Caco-2 (cell line): ENCODE measurements at regions not wholly inside any gene's neighbourhood (a gene's known extent, or its start where the extent isn't known, plus 50 kb on each side); places are given as distances from the start of the nearest gene placed in this dataset.

ENCODE experiments used
- BruUV-seq: library from RNA; stranded (reverse); fragments of 400-500 nt; replicated peaks from 2 replicates; lab custom pipeline; 2021; lab: Mats Ljungman, UMichigan
- CTCF ChIA-PET: fragments of 300-600 bp; sonication (Branson Sonifier 250); formaldehyde crosslinking; loops from one replicate; lab custom pipeline; 2022; ENCODE audit warnings: antibody characterized with exemption; lab: Charles Lee
- POLR2A ChIA-PET: fragments of 300-600 bp; sonication (Branson Sonifier 250); formaldehyde crosslinking; loops from one replicate; lab custom pipeline; 2022; ENCODE audit warnings: antibody characterized with exemption; lab: Charles Lee
- DNase-seq, 2 experiments: peaks; one replicate each; pipeline versions ENCODE4 v3.0.0 to v3.0.0-alpha.2; 2020 to 2022
- H3K27me3 ChIP-seq: replicated peaks from 2 replicates; pipeline ENCODE4 v1.6.0; 2011; ENCODE audit warnings: low read length; ENCODE audit not compliant: control insufficient read depth, insufficient read depth
- H3K36me3 ChIP-seq: 2 replicates; pipeline ENCODE4 v1.5.1; 2011; ENCODE audit warnings: low read length; ENCODE audit not compliant: control insufficient read depth, insufficient read depth
- H3K4me1 ChIP-seq: fragments of 250-450 bp; sonication (Bioruptor Pico); 2 replicates; pipeline ENCODE4 v1.5.1; 2020; ENCODE audit warnings: mild to moderate bottlenecking
- H3K4me3 ChIP-seq: 2 replicates; pipeline ENCODE4 v1.5.1; 2011; ENCODE audit warnings: low read depth, mild to moderate bottlenecking, control low read depth, low read length
- H3K9me3 ChIP-seq: fragments of 250-450 bp; sonication (Bioruptor Pico); 2 replicates; pipeline ENCODE4 v1.5.1; 2020; ENCODE audit warnings: mild to moderate bottlenecking, moderate library complexity
- H3K27ac Mint-ChIP-seq: one replicate; pipeline ENCODE4 v1.8.0; 2022; ENCODE audit warnings: mixed read lengths; ENCODE audit not compliant: unreplicated experiment
- H3K27me3 Mint-ChIP-seq: one replicate; pipeline ENCODE4 v1.8.0; 2022; ENCODE audit warnings: mixed read lengths; ENCODE audit not compliant: insufficient read depth, unreplicated experiment
- H3K36me3 Mint-ChIP-seq: one replicate; pipeline ENCODE4 v1.8.0; 2022; ENCODE audit warnings: mild to moderate bottlenecking, mixed read lengths; ENCODE audit not compliant: insufficient read depth, unreplicated experiment
- H3K4me1 Mint-ChIP-seq: one replicate; pipeline ENCODE4 v1.8.0; 2022; ENCODE audit warnings: low read depth, mixed read lengths; ENCODE audit not compliant: unreplicated experiment
- H3K4me3 Mint-ChIP-seq: one replicate; pipeline ENCODE4 v1.8.0; 2022; ENCODE audit warnings: mild to moderate bottlenecking, moderate library complexity, mixed read lengths; ENCODE audit not compliant: unreplicated experiment
- H3K9me3 Mint-ChIP-seq: one replicate; pipeline ENCODE4 v1.8.0; 2022; ENCODE audit warnings: mixed read lengths; ENCODE audit not compliant: unreplicated experiment
- intact Hi-C: fragments of 100-400 bp; cut with micrococcal nuclease; formaldehyde crosslinking; loops from one replicate; pipeline ENCODE4 v1.10.0; 2022; ENCODE audit not compliant: unreplicated experiment
- TF ChIP-seq, protein P1 (sequence below), 2 experiments: fragments of 200-600 bp in 1 of 2; IDR thresholded peaks; 1 replicate in 1 of 2; 2 replicates in 1 of 2; pipeline versions ENCODE4 v1.5.1 to v1.8.0; 2011 to 2022; ENCODE audit warnings: antibody characterized with exemption in 1 of 2, control low read depth in 1 of 2, inconsistent platforms in 1 of 2, low read depth in 1 of 2, low read length in 1 of 2, mild to moderate bottlenecking in 1 of 2, moderate library complexity in 1 of 2; ENCODE audit not compliant: insufficient read depth in 1 of 2, severe bottlenecking in 1 of 2, unreplicated experiment in 1 of 2

DNA sequence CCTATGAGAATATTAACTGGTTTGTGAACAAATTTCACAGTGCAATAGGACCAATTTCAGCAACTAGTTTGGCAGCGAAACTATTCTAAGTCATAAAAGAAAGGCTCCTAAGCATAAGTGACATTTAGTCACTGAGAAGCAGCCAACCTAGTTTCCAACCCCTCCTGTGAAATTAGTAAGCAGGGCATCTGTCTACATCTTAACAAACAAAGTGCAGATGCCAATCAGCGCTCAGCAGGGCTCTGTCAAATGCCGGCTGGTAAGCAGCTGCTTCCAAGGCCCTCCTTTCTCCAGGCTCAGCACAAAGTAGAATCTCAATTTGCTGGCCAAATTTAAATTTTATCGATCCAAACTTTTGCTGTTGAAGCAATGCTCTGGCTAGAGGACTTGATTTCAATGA lies 124.7 kb downstream of the ICOS start:
- Histone ChIP-seq H3K36me3 (no peaks in the 10 kb centered on the region), H3K9me3 (no peaks in the 10 kb centered on the region), H3K4me1 (no peaks in the 10 kb centered on the region), H3K27me3 (peaks cover 1% of the 10 kb centered on the region; the same call in 1 of the 2 replicates), H3K4me3 (no peak overlapping the region)
- CTCF ChIA-PET = no interaction called here
- intact Hi-C loops = no loop called here
- Mint-ChIP-seq H3K4me3 (no peak overlapping the region), H3K4me1 (peaks cover 7% of the 10 kb centered on the region), H3K27ac (no peak overlapping the region), H3K36me3 (no peaks in the 10 kb centered on the region), H3K27me3 (peaks cover 8% of the 10 kb centered on the region), H3K9me3 (no peaks in the 10 kb centered on the region)
- BruUV-seq = no TSS peak
- POLR2A ChIA-PET = no interaction called here
- no peak for DNase-seq
- TF ChIP-seq, protein P1, sequence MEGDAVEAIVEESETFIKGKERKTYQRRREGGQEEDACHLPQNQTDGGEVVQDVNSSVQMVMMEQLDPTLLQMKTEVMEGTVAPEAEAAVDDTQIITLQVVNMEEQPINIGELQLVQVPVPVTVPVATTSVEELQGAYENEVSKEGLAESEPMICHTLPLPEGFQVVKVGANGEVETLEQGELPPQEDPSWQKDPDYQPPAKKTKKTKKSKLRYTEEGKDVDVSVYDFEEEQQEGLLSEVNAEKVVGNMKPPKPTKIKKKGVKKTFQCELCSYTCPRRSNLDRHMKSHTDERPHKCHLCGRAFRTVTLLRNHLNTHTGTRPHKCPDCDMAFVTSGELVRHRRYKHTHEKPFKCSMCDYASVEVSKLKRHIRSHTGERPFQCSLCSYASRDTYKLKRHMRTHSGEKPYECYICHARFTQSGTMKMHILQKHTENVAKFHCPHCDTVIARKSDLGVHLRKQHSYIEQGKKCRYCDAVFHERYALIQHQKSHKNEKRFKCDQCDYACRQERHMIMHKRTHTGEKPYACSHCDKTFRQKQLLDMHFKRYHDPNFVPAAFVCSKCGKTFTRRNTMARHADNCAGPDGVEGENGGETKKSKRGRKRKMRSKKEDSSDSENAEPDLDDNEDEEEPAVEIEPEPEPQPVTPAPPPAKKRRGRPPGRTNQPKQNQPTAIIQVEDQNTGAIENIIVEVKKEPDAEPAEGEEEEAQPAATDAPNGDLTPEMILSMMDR (IDR thresholded peaks at IDR 0.05; ENCODE audit: insufficient read depth in 1 of 2, low read depth in 1 of 2, low read length in 1 of 2, severe bottlenecking in 1 of 2, unreplicated experiment in 1 of 2) = no peak

DNA sequence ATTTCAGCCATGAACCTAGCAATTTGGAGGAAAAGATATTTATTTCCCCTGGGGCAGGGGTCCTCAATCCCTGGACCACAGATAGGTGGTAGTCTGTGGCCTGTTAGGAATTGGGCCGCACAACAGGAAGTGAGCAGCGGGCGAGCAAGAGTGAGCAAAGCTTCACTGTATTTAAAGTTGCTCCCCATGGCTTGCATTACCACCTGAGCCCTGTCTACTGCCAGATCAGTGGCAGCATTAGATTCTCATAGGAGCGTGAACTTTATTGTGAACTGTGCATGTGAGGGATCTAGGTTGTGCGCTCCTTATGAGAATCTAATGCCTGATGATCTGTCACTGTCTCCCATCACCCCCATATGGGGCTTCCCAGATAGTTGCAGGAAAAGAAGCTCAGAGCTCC lies 127.6 kb downstream of the ICOS start:
- no peaks in the 10 kb centered on the region for H3K9me3 ChIP-seq
- ChIA-PET CTCF (no interaction called here), POLR2A (no interaction called here)
- H3K4me1 Mint-ChIP-seq = peaks cover 14% of the 10 kb centered on the region
- no peak for DNase-seq
- H3K27ac Mint-ChIP-seq = no peak overlapping the region
- peaks cover 1% of the 10 kb centered on the region; the same call in 1 of the 2 replicates for H3K27me3 ChIP-seq
- H3K9me3 Mint-ChIP-seq = no peaks in the 10 kb centered on the region
- no peaks in the 10 kb centered on the region for H3K4me1 ChIP-seq
- BruUV-seq = no TSS peak
- no peaks in the 10 kb centered on the region for H3K36me3 ChIP-seq
- intact Hi-C loops = no loop called here
- TF ChIP-seq, protein P1 (IDR thresholded peaks at IDR 0.05; ENCODE audit: insufficient read depth in 1 of 2, low read depth in 1 of 2, low read length in 1 of 2, severe bottlenecking in 1 of 2, unreplicated experiment in 1 of 2) = no peak
- no peak overlapping the region for H3K4me3 Mint-ChIP-seq
- peaks cover 6% of the 10 kb centered on the region for H3K27me3 Mint-ChIP-seq
- no peak overlapping the region for H3K4me3 ChIP-seq
- H3K36me3 Mint-ChIP-seq = no peaks in the 10 kb centered on the region

DNA sequence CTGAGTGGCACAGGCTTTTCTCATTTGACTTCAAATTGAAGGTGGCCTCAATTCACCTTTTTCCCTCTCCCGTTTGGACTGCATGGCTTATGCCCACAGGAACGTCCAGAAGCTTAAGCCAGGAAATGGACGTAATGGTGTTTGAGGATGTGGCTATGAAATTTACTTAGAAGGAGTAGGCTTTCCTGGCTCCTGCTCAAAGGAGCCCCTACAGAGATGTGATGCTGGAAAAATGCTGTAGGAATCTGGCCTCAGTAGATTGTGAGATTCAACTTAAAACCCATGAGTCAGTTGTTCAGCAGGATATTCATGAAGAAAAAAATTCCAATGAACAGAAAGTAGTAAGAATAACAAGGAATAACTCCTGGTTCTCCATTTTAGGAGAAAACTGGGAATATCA lies 129.0 kb downstream of the ICOS start:
- intact Hi-C loops = no loop called here

More for the DNA sequence above, 129.0 kb downstream of the ICOS start:
- H3K27ac Mint-ChIP-seq = no peak overlapping the region
- H3K4me3 ChIP-seq = no peak overlapping the region
- H3K4me1 Mint-ChIP-seq = peaks cover 14% of the 10 kb centered on the region
- H3K36me3 Mint-ChIP-seq = no peaks in the 10 kb centered on the region
- no TSS peak for BruUV-seq
- 0 out of 2 replicates have a peak, but pooled peaks cover 5% of the 10 kb centered on the region for H3K4me1 ChIP-seq
- no peaks in the 10 kb centered on the region for H3K9me3 ChIP-seq
- no peak overlapping the region for H3K4me3 Mint-ChIP-seq
- ChIA-PET CTCF (no interaction called here), POLR2A (no interaction called here)
- no peak for DNase-seq
- TF ChIP-seq, protein P1 (IDR thresholded peaks at IDR 0.05; ENCODE audit: insufficient read depth in 1 of 2, low read depth in 1 of 2, low read length in 1 of 2, severe bottlenecking in 1 of 2, unreplicated experiment in 1 of 2) = no peak
- H3K27me3 Mint-ChIP-seq = peaks cover 6% of the 10 kb centered on the region
- no peaks in the 10 kb centered on the region for H3K36me3 ChIP-seq
- H3K27me3 ChIP-seq = no peaks in the 10 kb centered on the region; the same call in 1 of the 2 replicates
- no peaks in the 10 kb centered on the region for H3K9me3 Mint-ChIP-seq
